Large intestine (tissue), 3 donors: ENCODE measurements at regions not wholly inside any gene's neighbourhood (a gene's known extent, or its start where the extent isn't known, plus 50 kb on each side); places are given as distances from the start of the nearest gene placed in this dataset.
"Not testable (repeated sequence)": the region's sequence is repeated elsewhere in the genome, so short reads cannot be mapped to it uniquely, and the experiment has no call there.

Source experiments
- DNase-seq, 2 donors: peaks; one replicate each; pipeline versions ENCODE4 v3.0.0 to v3.0.0-alpha.2; 2013
- H3K27ac ChIP-seq: one replicate; pipeline ENCODE4 v1.5.1; 2013; ENCODE audit warnings: low read length
- H3K27me3 ChIP-seq: 2 replicates; pipeline ENCODE4 v1.6.1; 2013; ENCODE audit warnings: low read length; ENCODE audit not compliant: control insufficient read depth, insufficient read depth
- H3K36me3 ChIP-seq: 2 replicates; pipeline ENCODE4 v1.6.1; 2013; ENCODE audit warnings: low read length; ENCODE audit not compliant: control insufficient read depth, insufficient read depth
- H3K4me1 ChIP-seq: one replicate; pipeline ENCODE4 v1.6.1; 2013; ENCODE audit warnings: low read length; ENCODE audit not compliant: control insufficient read depth, insufficient read depth
- H3K4me3 ChIP-seq: one replicate; pipeline ENCODE4 v1.5.1; 2013; ENCODE audit warnings: low read length
- H3K9me3 ChIP-seq: one replicate; pipeline ENCODE4 v1.6.1; 2013; ENCODE audit warnings: mild to moderate bottlenecking, low read depth, low read length, moderate library complexity; ENCODE audit not compliant: control insufficient read depth
- WGBS: methylation state at CpG from one replicate; pipeline ENCODE4 v1.1.5; 2013; ENCODE audit warnings: low lambda C conversion rate; ENCODE audit not compliant: insufficient coverage; 5-methylcytosine and 5-hydroxymethylcytosine counted together

- Histone ChIP-seq H3K27me3 (no peaks in the 10 kb centered on the region), H3K4me1 (no peaks in the 10 kb centered on the region), H3K9me3 (no peaks in the 10 kb centered on the region), H3K36me3 (no peaks in the 10 kb centered on the region), H3K4me3 (no peak overlapping the region), H3K27ac (no peak overlapping the region)
- DNase-seq: no peak
- no CpG with 5 or more reads among the region's 2 CpGs for WGBS
These were observed 1283.5 kb upstream of the TENM4 start for GRCh38 chr11:80724366-80724765.

- Histone ChIP-seq H3K36me3 (no peaks in the 10 kb centered on the region), H3K9me3 (no peaks in the 10 kb centered on the region), H3K27me3 (no peaks in the 10 kb centered on the region), H3K27ac (no peak overlapping the region), H3K4me1 (no peaks in the 10 kb centered on the region), H3K4me3 (no peak overlapping the region)
- WGBS: no CpG with 5 or more reads among the region's 1 CpG
- no peak for DNase-seq
These were observed 1281.8 kb upstream of the TENM4 start for GRCh38 chr11:80722629-80723028.

GRCh38 chr11:80720295-80720694, 1279.5 kb upstream of the TENM4 start:
- WGBS: 77% methylated on average over 4 of the region's 4 CpGs

GRCh38 chr11:80719292-80719646, 1278.4 kb upstream of the TENM4 start:
- Histone ChIP-seq H3K27ac (no peak overlapping the region), H3K4me1 (no peaks in the 10 kb centered on the region), H3K4me3 (no peak overlapping the region), H3K27me3 (no peaks in the 10 kb centered on the region), H3K9me3 (no peaks in the 10 kb centered on the region), H3K36me3 (no peaks in the 10 kb centered on the region)
- no peak for DNase-seq

More at GRCh38 chr11:80720295-80720694, 1279.5 kb upstream of the TENM4 start:
- Histone ChIP-seq H3K27ac (no peak overlapping the region), H3K4me1 (no peaks in the 10 kb centered on the region), H3K9me3 (no peaks in the 10 kb centered on the region), H3K4me3 (no peak overlapping the region), H3K27me3 (no peaks in the 10 kb centered on the region), H3K36me3 (no peaks in the 10 kb centered on the region)
- no peak for DNase-seq

- WGBS: 80% methylated on average over 1 of the region's 2 CpGs
- Histone ChIP-seq H3K36me3 (no peaks in the 10 kb centered on the region), H3K9me3 (no peaks in the 10 kb centered on the region), H3K4me3 (no peak overlapping the region), H3K4me1 (no peaks in the 10 kb centered on the region), H3K27ac (no peak overlapping the region), H3K27me3 (no peaks in the 10 kb centered on the region)
- DNase-seq: no peak
These were observed 1277.9 kb upstream of the TENM4 start for GRCh38 chr11:80718611-80719291.

DNA sequence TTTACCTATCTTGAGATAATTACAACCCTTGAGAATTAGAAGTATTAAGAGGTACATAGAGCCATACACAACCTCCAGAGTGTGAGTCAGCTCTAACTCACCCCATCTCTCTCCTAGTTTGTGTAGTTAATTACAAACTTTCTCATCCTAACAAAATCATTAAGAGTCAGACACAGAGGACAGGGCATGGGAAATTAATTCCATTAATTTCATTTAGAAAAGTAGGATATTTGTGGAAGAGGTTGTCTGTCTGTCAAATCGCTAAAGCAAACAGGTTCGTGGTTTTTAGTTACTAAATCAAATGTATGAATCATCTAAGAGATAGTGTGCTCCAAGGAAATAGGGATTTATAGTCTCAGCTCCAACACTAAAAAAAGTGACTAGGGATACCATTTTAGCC, 1261.4 kb upstream of the TENM4 start:
- Histone ChIP-seq H3K4me1 (no peaks in the 10 kb centered on the region), H3K36me3 (no peaks in the 10 kb centered on the region), H3K4me3 (no peak overlapping the region), H3K27me3 (no peaks in the 10 kb centered on the region), H3K27ac (no peak overlapping the region), H3K9me3 (no peaks in the 10 kb centered on the region)
- no peak for DNase-seq
- 79% methylated on average over 2 of the region's 2 CpGs for WGBS

GRCh38 chr11:80700386-80700785, 1259.6 kb upstream of the TENM4 start:
- Histone ChIP-seq H3K4me3 (no peak overlapping the region), H3K27me3 (no peaks in the 10 kb centered on the region), H3K36me3 (no peaks in the 10 kb centered on the region), H3K27ac (no peak overlapping the region), H3K4me1 (no peaks in the 10 kb centered on the region), H3K9me3 (no peaks in the 10 kb centered on the region)
- no peak for DNase-seq
- 100% methylated on average over 4 of the region's 4 CpGs for WGBS

- not testable (repeated sequence) for H3K9me3 ChIP-seq, H3K27ac ChIP-seq, DNase-seq, H3K27me3 ChIP-seq, H3K4me3 ChIP-seq, H3K4me1 ChIP-seq, H3K36me3 ChIP-seq
- WGBS: 80% methylated on average over 1 of the region's 16 CpGs
These were observed 1258.8 kb upstream of the TENM4 start for GRCh38 chr11:80699406-80700177.

DNA sequence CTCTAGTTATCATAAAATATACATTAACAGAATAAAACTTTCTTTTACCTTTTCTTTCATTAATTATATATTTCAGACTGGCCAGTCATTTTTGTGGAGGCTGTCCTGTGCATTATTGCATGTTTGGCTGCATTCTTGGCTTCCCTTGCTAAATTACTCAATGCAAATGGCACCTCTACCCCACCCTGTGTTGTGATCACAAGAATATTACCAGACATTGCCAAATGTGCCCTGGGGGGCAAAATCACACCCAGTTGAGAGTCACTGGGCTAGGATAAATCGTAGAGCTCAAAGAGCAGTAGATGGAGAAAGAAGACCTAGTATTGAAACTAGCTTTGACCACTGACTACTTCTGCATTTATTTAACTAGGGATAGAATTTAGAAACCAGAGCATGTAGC, 1257.8 kb upstream of the TENM4 start:
- Histone ChIP-seq H3K4me1 (no peaks in the 10 kb centered on the region), H3K9me3 (no peaks in the 10 kb centered on the region), H3K36me3 (no peaks in the 10 kb centered on the region), H3K27me3 (no peaks in the 10 kb centered on the region), H3K4me3 (no peak overlapping the region), H3K27ac (no peak overlapping the region)
- no peak for DNase-seq
- no CpG with 5 or more reads among the region's 1 CpG for WGBS

DNA sequence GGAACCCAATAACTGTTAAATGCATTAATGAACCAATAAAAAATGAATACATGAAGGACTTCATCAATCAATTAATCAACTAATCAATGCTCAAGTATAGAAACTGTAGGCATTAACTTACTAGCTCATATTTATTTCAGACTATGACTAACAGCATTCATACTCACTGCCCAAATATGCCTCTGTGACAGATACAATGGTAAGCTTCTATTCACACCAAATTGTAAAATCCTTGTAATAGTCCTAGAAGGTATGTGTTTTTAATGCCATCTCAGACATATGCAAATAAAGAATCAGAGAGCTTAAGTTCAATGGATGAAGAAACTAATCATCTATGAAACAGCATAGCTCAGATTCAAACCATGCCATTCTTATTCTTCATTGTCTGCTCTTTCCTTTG, 1253.6 kb upstream of the TENM4 start:
- H3K4me1 ChIP-seq: no peaks in the 10 kb centered on the region
- no peak overlapping the region for H3K4me3 ChIP-seq
- H3K9me3 ChIP-seq: no peaks in the 10 kb centered on the region
- H3K27ac ChIP-seq: no peak overlapping the region
- no peak for DNase-seq
- H3K36me3 ChIP-seq: no peaks in the 10 kb centered on the region
- no peaks in the 10 kb centered on the region for H3K27me3 ChIP-seq

GRCh38 chr11:80687941-80688340, 1247.1 kb upstream of the TENM4 start:
- Histone ChIP-seq H3K9me3 (no peaks in the 10 kb centered on the region), H3K27ac (no peak overlapping the region), H3K27me3 (no peaks in the 10 kb centered on the region), H3K4me3 (no peak overlapping the region), H3K36me3 (no peaks in the 10 kb centered on the region), H3K4me1 (no peaks in the 10 kb centered on the region)
- no CpG with 5 or more reads among the region's 2 CpGs for WGBS
- no peak for DNase-seq
